ENCODE measurements at regions not wholly inside any gene's neighbourhood (a gene's known extent, or its start where the extent isn't known, plus 50 kb on each side); places are given as distances from the start of the nearest gene placed in this dataset.

GRCh38 chr18:5031216-5031615, 165.8 kb downstream of the AKAIN1 start:
- TF ChIP-seq CTCF (conservative IDR thresholded peaks at IDR 0.05) (no peak), ZFX (IDR thresholded peaks at IDR 0.05) (no peak)

Measured in C4-2B (cell line).